CD14-positive monocyte (primary cell): ENCODE measurements at regions not wholly inside any gene's neighbourhood (a gene's known extent, or its start where the extent isn't known, plus 50 kb on each side); places are given as distances from the start of the nearest gene placed in this dataset.
"Not testable (repeated sequence)": the region's sequence is repeated elsewhere in the genome, so short reads cannot be mapped to it uniquely, and the experiment has no call there.

ENCODE experiments used
- DNase-seq, 3 donors: peaks; one replicate each; pipeline ENCODE4 v3.0.0-alpha.2; 2011 to 2022
- H2AFZ ChIP-seq: 2 replicates; pipeline ENCODE4 v1.6.0; 2012; ENCODE audit warnings: mild to moderate bottlenecking, low read depth, low read length, inconsistent platforms; ENCODE audit not compliant: insufficient read depth, poor library complexity, severe bottlenecking
- H3K27ac ChIP-seq, 2 donors: 1 replicate in 1 of 2; 2 replicates in 1 of 2; pipeline ENCODE4 v1.5.1; 2012 to 2013; ENCODE audit warnings: low read length in 2 of 2, control low read depth in 1 of 2, inconsistent platforms in 1 of 2, low read depth in 1 of 2, mild to moderate bottlenecking in 1 of 2
- H3K27me3 ChIP-seq, 2 donors: one replicate each; pipeline versions ENCODE4 v1.6.0 to v1.6.1; 2011 to 2013; ENCODE audit warnings: low read length in 2 of 2; ENCODE audit not compliant: control insufficient read depth in 2 of 2, insufficient read depth in 2 of 2
- H3K36me3 ChIP-seq, 2 donors: replicated peaks in 1 of 2; 1 replicate in 1 of 2; 2 replicates in 1 of 2; pipeline versions ENCODE4 v1.5.1 to v1.6.1; 2012 to 2013; ENCODE audit warnings: low read length in 2 of 2, control low read depth in 1 of 2, inconsistent platforms in 1 of 2, mild to moderate bottlenecking in 1 of 2; ENCODE audit not compliant: insufficient read depth in 2 of 2, control insufficient read depth in 1 of 2
- H3K4me1 ChIP-seq, 2 donors: 1 replicate in 1 of 2; 2 replicates in 1 of 2; pipeline versions ENCODE4 v1.5.1 to v1.6.1; 2012 to 2013; ENCODE audit warnings: low read length in 2 of 2, control low read depth in 1 of 2, inconsistent platforms in 1 of 2, mild to moderate bottlenecking in 1 of 2, moderate library complexity in 1 of 2; ENCODE audit not compliant: insufficient read depth in 2 of 2, control insufficient read depth in 1 of 2
- H3K4me2 ChIP-seq: replicated peaks from 2 replicates; pipeline ENCODE3; 2012; ENCODE audit warnings: low read length, moderate library complexity, mild to moderate bottlenecking; ENCODE audit not compliant: poor library complexity, severe bottlenecking; ENCODE audit errors: extremely low read depth
- H3K4me3 ChIP-seq, 3 experiments: fragments of 200-600 bp in 1 of 3; sonication (generic) in 1 of 3; replicated peaks in 1 of 3; 1 replicate in 2 of 3; 2 replicates in 1 of 3; pipeline ENCODE4 v1.5.1; 2011 to 2013; ENCODE audit warnings: low read length in 3 of 3, mild to moderate bottlenecking in 3 of 3, control low read depth in 2 of 3, low read depth in 2 of 3, inconsistent platforms in 1 of 3, moderate library complexity in 1 of 3
- H3K79me2 ChIP-seq: 2 replicates; pipeline ENCODE4 v1.6.0; 2012; ENCODE audit warnings: mild to moderate bottlenecking, control low read depth, inconsistent platforms, low read length, moderate library complexity; ENCODE audit not compliant: insufficient read depth
- H3K9ac ChIP-seq: 2 replicates; pipeline ENCODE4 v1.6.0; 2017; ENCODE audit warnings: low read length, mild to moderate bottlenecking; ENCODE audit not compliant: insufficient read depth, poor library complexity, severe bottlenecking
- H3K9me3 ChIP-seq, 2 donors: replicated peaks in 1 of 2; 1 replicate in 1 of 2; 2 replicates in 1 of 2; pipeline versions ENCODE4 v1.5.1 to v1.6.1; 2012 to 2013; ENCODE audit warnings: low read length in 2 of 2, control low read depth in 1 of 2; ENCODE audit not compliant: control insufficient read depth in 1 of 2, insufficient read depth in 1 of 2
- H4K20me1 ChIP-seq: 2 replicates; pipeline ENCODE4 v1.6.0; 2012; ENCODE audit warnings: mild to moderate bottlenecking, low read length, control low read depth, moderate library complexity; ENCODE audit not compliant: insufficient read depth
- H3K27ac Mint-ChIP-seq, 7 donors: one replicate each; pipeline ENCODE4 v1.8.0; 2020; ENCODE audit warnings: mild to moderate bottlenecking in 7 of 7, mixed read lengths in 7 of 7, moderate library complexity in 6 of 7, inconsistent platforms in 2 of 7
- H3K27me3 Mint-ChIP-seq, 3 donors: one replicate each; pipeline ENCODE4 v1.8.0; 2021 to 2022; ENCODE audit warnings: low read depth in 3 of 3, mild to moderate bottlenecking in 3 of 3, mixed read lengths in 3 of 3, moderate library complexity in 3 of 3, inconsistent platforms in 1 of 3
- H3K36me3 Mint-ChIP-seq, 2 donors: one replicate each; pipeline ENCODE4 v1.8.0; 2020; ENCODE audit warnings: mixed read lengths in 2 of 2, inconsistent platforms in 1 of 2, mild to moderate bottlenecking in 1 of 2
- H3K4me1 Mint-ChIP-seq: one replicate; pipeline ENCODE4 v1.8.0; 2020; ENCODE audit warnings: mild to moderate bottlenecking, mixed read lengths
- H3K4me3 Mint-ChIP-seq, 2 donors: one replicate each; pipeline ENCODE4 v1.8.0; 2020; ENCODE audit warnings: mild to moderate bottlenecking in 2 of 2, mixed read lengths in 2 of 2, moderate library complexity in 1 of 2
- H3K9me3 Mint-ChIP-seq, 7 donors: one replicate each; pipeline ENCODE4 v1.8.0; 2020 to 2022; ENCODE audit warnings: mixed read lengths in 7 of 7, mild to moderate bottlenecking in 6 of 7, moderate library complexity in 6 of 7, inconsistent platforms in 2 of 7
- WGBS: methylation state at CpG from one replicate; pipeline ENCODE4 v1.1.5; 2013; ENCODE audit warnings: missing lambda C conversion rate; ENCODE audit not compliant: insufficient coverage; 5-methylcytosine and 5-hydroxymethylcytosine counted together
- intact Hi-C, 2 donors: fragments of 100-400 bp; cut with micrococcal nuclease; formaldehyde crosslinking; loops; one replicate each; pipeline versions ENCODE4 v1.15.0 to v1.15.1; 2023
- TF ChIP-seq, protein P1 (sequence below): fragments of 200-600 bp; IDR thresholded peaks from one replicate; pipeline ENCODE4 v1.8.0; 2022; ENCODE audit warnings: antibody characterized with exemption, mild to moderate bottlenecking

- Histone ChIP-seq H3K27me3 (no peaks in the 10 kb centered on the region), H3K4me1 (no peaks in the 10 kb centered on the region), H3K79me2 (no peaks in the 10 kb centered on the region), H3K27ac (no peak overlapping the region), H4K20me1 (no peaks in the 10 kb centered on the region), H2AFZ (no peak overlapping the region), H3K9ac (no peak overlapping the region), H3K9me3 (peaks cover 0 to 3% of the 10 kb centered on the region in 2 donors), H3K4me2 (no peak overlapping the region), H3K4me3 (no peak overlapping the region), H3K36me3 (no peaks in the 10 kb centered on the region)
- Mint-ChIP-seq H3K27me3 (no peaks in the 10 kb centered on the region), H3K4me1 (no peaks in the 10 kb centered on the region), H3K27ac (no peak overlapping the region), H3K4me3 (no peak overlapping the region), H3K9me3 (peaks cover 0 to 18% (median 3%) of the 10 kb centered on the region in 7 donors), H3K36me3 (no peaks in the 10 kb centered on the region)
- intact Hi-C loops: no loop called here
- no peak for DNase-seq
- TF ChIP-seq, protein P1, sequence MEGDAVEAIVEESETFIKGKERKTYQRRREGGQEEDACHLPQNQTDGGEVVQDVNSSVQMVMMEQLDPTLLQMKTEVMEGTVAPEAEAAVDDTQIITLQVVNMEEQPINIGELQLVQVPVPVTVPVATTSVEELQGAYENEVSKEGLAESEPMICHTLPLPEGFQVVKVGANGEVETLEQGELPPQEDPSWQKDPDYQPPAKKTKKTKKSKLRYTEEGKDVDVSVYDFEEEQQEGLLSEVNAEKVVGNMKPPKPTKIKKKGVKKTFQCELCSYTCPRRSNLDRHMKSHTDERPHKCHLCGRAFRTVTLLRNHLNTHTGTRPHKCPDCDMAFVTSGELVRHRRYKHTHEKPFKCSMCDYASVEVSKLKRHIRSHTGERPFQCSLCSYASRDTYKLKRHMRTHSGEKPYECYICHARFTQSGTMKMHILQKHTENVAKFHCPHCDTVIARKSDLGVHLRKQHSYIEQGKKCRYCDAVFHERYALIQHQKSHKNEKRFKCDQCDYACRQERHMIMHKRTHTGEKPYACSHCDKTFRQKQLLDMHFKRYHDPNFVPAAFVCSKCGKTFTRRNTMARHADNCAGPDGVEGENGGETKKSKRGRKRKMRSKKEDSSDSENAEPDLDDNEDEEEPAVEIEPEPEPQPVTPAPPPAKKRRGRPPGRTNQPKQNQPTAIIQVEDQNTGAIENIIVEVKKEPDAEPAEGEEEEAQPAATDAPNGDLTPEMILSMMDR: no peak
- WGBS: no CpG with 5 or more reads among the region's 1 CpG
Measured at GRCh38 chr4:167906851-167907250, 185.5 kb upstream of the ANXA10 start.

GRCh38 chr4:167908816-167909215 lies 183.5 kb upstream of the ANXA10 start:
- Mint-ChIP-seq H3K9me3 (peaks cover 0 to 23% (median 7%) of the 10 kb centered on the region in 7 donors), H3K36me3 (no peaks in the 10 kb centered on the region), H3K4me3 (no peak overlapping the region), H3K27me3 (no peaks in the 10 kb centered on the region), H3K4me1 (no peaks in the 10 kb centered on the region), H3K27ac (no peak overlapping the region)
- no peak overlapping the region for H3K9ac ChIP-seq
- H3K4me2 ChIP-seq: no peak overlapping the region
- no peak overlapping the region for H3K27ac ChIP-seq
- intact Hi-C loops: no loop called here
- H3K79me2 ChIP-seq: no peaks in the 10 kb centered on the region
- peaks cover 0 to 3% of the 10 kb centered on the region in 2 donors for H3K9me3 ChIP-seq
- TF ChIP-seq, protein P1: no peak
- H4K20me1 ChIP-seq: no peaks in the 10 kb centered on the region
- no peaks in the 10 kb centered on the region for H3K36me3 ChIP-seq
- no peak overlapping the region for H3K4me3 ChIP-seq
- no peaks in the 10 kb centered on the region for H3K4me1 ChIP-seq
- no peaks in the 10 kb centered on the region for H3K27me3 ChIP-seq
- DNase-seq: no peak
- H2AFZ ChIP-seq: no peak overlapping the region

DNA sequence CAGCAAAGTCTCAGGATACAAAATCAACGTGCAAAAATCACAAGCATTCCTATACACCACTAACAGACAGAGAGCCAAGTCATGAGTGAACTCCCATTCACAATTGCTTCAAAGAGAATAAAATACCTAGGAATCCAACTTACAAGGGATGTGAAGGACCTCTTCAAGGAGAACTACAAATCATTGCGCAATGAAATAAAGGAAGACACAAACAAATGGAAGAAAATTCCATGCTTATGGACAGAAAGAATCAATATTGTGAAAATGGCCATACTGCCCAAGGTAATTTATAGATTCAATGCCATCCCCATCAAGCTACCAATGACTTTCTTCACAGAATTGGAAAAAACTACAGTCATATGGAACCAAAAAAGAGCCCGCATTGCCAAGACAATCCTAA lies 179.8 kb upstream of the ANXA10 start:
- H3K4me3 Mint-ChIP-seq, H3K9me3 ChIP-seq, H3K36me3 ChIP-seq, H3K4me3 ChIP-seq, H3K27me3 ChIP-seq, DNase-seq, H3K36me3 Mint-ChIP-seq, H3K4me1 ChIP-seq, H2AFZ ChIP-seq, H3K9ac ChIP-seq, H4K20me1 ChIP-seq, H3K4me2 ChIP-seq, H3K27ac Mint-ChIP-seq, H3K79me2 ChIP-seq, H3K27ac ChIP-seq, H3K4me1 Mint-ChIP-seq, intact Hi-C loops, H3K27me3 Mint-ChIP-seq: not testable (repeated sequence)
- no CpG with 5 or more reads among the region's 3 CpGs for WGBS
- peaks cover 0 to 17% (median 5%) of the 10 kb centered on the region in 7 donors for H3K9me3 Mint-ChIP-seq
